ENCODE measurements at regions not wholly inside any gene's neighbourhood (a gene's known extent, or its start where the extent isn't known, plus 50 kb on each side); places are given as distances from the start of the nearest gene placed in this dataset.

DNA sequence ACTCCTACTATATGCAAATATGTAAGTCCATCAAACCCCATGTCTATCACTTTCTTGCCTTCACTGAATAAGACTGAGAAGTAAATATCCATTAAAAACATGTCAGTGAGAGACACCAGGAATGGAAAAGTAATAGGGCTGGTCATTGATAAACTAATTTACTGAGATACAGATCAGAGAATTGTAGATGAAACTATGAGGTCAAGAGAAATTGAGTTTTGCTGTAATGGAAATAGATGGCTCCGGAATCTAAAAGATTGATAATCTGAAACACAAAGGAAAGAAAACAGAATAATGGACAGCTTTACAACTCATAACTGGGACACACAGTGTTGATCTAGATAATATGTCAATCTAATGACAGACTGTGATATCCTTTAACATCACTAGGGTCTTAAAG is 1018.3 kb upstream of the RAG2 start:
- no peak for DNase-seq (ENCODE audit: low spot score)
- Mint-ChIP-seq H3K27ac (no peak overlapping the region), H3K4me1 (peaks cover 5% of the 10 kb centered on the region; the same call in 1 of the 2 replicates), H3K36me3 (peaks cover 49% of the 10 kb centered on the region), H3K4me3 (no peak overlapping the region), H3K27me3 (ENCODE audit: low read depth) (peaks cover 41% of the 10 kb centered on the region), H3K9me3 (peaks cover 65% of the 10 kb centered on the region)
- CTCF ChIA-PET, result no interaction called here
- ATAC-seq, result no peak
- POLR2A ChIA-PET, result no interaction called here
- TF ChIP-seq HMGA2 (CRISPR knock-in tag; IDR thresholded peaks at IDR 0.05), result no peak
- TF ChIP-seq FOXK1 (CRISPR knock-in tag; IDR thresholded peaks at IDR 0.05), result no peak
- TF ChIP-seq TEAD4 (CRISPR knock-in tag; IDR thresholded peaks at IDR 0.05), result no peak
- TF ChIP-seq ZNF396 (CRISPR knock-in tag; IDR thresholded peaks at IDR 0.05; ENCODE audit: borderline replicate concordance), result no peak
- no peak for TF ChIP-seq ZSCAN18 (CRISPR knock-in tag; IDR thresholded peaks at IDR 0.05)
- TF ChIP-seq, protein P1, sequence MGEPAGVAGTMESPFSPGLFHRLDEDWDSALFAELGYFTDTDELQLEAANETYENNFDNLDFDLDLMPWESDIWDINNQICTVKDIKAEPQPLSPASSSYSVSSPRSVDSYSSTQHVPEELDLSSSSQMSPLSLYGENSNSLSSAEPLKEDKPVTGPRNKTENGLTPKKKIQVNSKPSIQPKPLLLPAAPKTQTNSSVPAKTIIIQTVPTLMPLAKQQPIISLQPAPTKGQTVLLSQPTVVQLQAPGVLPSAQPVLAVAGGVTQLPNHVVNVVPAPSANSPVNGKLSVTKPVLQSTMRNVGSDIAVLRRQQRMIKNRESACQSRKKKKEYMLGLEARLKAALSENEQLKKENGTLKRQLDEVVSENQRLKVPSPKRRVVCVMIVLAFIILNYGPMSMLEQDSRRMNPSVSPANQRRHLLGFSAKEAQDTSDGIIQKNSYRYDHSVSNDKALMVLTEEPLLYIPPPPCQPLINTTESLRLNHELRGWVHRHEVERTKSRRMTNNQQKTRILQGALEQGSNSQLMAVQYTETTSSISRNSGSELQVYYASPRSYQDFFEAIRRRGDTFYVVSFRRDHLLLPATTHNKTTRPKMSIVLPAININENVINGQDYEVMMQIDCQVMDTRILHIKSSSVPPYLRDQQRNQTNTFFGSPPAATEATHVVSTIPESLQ (CRISPR knock-in tag; IDR thresholded peaks at IDR 0.05), result no peak
- no peak for TF ChIP-seq ZNF425 (CRISPR knock-in tag; conservative IDR thresholded peaks at IDR 0.05)
- TF ChIP-seq ZNF263 (CRISPR knock-in tag; IDR thresholded peaks at IDR 0.05; ENCODE audit: low read depth), result no peak
- no peak for TF ChIP-seq CTCF (IDR thresholded peaks at IDR 0.05)
- TF ChIP-seq ZNF416 (CRISPR knock-in tag; IDR thresholded peaks at IDR 0.05), result no peak
- TF ChIP-seq TP53 (CRISPR knock-in tag; IDR thresholded peaks at IDR 0.05), result no peak
- TF ChIP-seq, protein P2, sequence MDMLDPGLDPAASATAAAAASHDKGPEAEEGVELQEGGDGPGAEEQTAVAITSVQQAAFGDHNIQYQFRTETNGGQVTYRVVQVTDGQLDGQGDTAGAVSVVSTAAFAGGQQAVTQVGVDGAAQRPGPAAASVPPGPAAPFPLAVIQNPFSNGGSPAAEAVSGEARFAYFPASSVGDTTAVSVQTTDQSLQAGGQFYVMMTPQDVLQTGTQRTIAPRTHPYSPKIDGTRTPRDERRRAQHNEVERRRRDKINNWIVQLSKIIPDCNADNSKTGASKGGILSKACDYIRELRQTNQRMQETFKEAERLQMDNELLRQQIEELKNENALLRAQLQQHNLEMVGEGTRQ (CRISPR knock-in tag; IDR thresholded peaks at IDR 0.05), result no peak
- TF ChIP-seq, protein P3, sequence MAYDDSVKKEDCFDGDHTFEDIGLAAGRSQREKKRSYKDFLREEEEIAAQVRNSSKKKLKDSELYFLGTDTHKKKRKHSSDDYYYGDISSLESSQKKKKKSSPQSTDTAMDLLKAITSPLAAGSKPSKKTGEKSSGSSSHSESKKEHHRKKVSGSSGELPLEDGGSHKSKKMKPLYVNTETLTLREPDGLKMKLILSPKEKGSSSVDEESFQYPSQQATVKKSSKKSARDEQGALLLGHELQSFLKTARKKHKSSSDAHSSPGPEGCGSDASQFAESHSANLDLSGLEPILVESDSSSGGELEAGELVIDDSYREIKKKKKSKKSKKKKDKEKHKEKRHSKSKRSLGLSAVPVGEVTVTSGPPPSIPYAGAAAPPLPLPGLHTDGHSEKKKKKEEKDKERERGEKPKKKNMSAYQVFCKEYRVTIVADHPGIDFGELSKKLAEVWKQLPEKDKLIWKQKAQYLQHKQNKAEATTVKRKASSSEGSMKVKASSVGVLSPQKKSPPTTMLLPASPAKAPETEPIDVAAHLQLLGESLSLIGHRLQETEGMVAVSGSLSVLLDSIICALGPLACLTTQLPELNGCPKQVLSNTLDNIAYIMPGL (CRISPR knock-in tag; IDR thresholded peaks at IDR 0.05), result no peak
- no peak for TF ChIP-seq TCF7 (CRISPR knock-in tag; IDR thresholded peaks at IDR 0.05; ENCODE audit: low read depth)

- ChIA-PET CTCF (no interaction called here), POLR2A (no interaction called here)
- no peaks in the 10 kb centered on the region for H3K4me1 Mint-ChIP-seq
- H3K36me3 Mint-ChIP-seq, result peaks cover 40% of the 10 kb centered on the region
- H3K4me3 Mint-ChIP-seq, result no peak overlapping the region
- ATAC-seq (no peak), DNase-seq (ENCODE audit: low spot score) (no peak)
- TF ChIP-seq JUN (CRISPR knock-in tag; IDR thresholded peaks at IDR 0.05), result no peak
- H3K27me3 Mint-ChIP-seq (ENCODE audit: low read depth), result peaks cover 20% of the 10 kb centered on the region
- peaks cover 58% of the 10 kb centered on the region for H3K9me3 Mint-ChIP-seq
- H3K27ac Mint-ChIP-seq, result no peak overlapping the region
Observed at GRCh38 chr11:37613031-37613430, 1015.0 kb upstream of the RAG2 start.

Data from WTC11 (cell line).